WERI-Rb-1 (cell line): ENCODE measurements at regions not wholly inside any gene's neighbourhood (a gene's known extent, or its start where the extent isn't known, plus 50 kb on each side); places are given as distances from the start of the nearest gene placed in this dataset.

Experiments used
- DNase-seq: peaks from one replicate; pipeline ENCODE4 v3.0.0-alpha.2; 2020
- H3K27ac ChIP-seq: fragments of 250-450 bp; sonication (Bioruptor Pico); 2 replicates; pipeline ENCODE4 v1.5.1; 2020; ENCODE audit warnings: mild to moderate bottlenecking, moderate library complexity
- H3K27me3 ChIP-seq: fragments of 250-450 bp; sonication (Bioruptor Pico); 2 replicates; pipeline ENCODE4 v1.5.1; 2021; ENCODE audit warnings: mild to moderate bottlenecking, low read depth, moderate library complexity; ENCODE audit not compliant: insufficient read depth, severe bottlenecking
- H3K36me3 ChIP-seq: fragments of 250-450 bp; sonication (Bioruptor Pico); 2 replicates; pipeline ENCODE4 v1.5.1; 2020; ENCODE audit warnings: mild to moderate bottlenecking, moderate library complexity
- H3K4me3 ChIP-seq: 2 replicates; pipeline ENCODE4 v1.5.1; 2011; ENCODE audit warnings: low read depth, mild to moderate bottlenecking, control low read depth, low read length
- H3K9me3 ChIP-seq: fragments of 250-450 bp; sonication (Bioruptor Pico); 2 replicates; pipeline ENCODE4 v1.5.1; 2021; ENCODE audit warnings: mild to moderate bottlenecking, moderate library complexity; ENCODE audit not compliant: severe bottlenecking
- TF ChIP-seq, protein P1 (sequence below): IDR thresholded peaks from 2 replicates; pipeline ENCODE4 v1.5.1; 2011; ENCODE audit warnings: low read depth, mild to moderate bottlenecking, control low read depth, inconsistent platforms, low read length

GRCh38 chr2:8355102-8355859 lies 326.6 kb upstream of the ID2 start:
- H3K27me3 ChIP-seq, result no peaks in the 10 kb centered on the region
- no peak overlapping the region for H3K4me3 ChIP-seq
- TF ChIP-seq, protein P1, sequence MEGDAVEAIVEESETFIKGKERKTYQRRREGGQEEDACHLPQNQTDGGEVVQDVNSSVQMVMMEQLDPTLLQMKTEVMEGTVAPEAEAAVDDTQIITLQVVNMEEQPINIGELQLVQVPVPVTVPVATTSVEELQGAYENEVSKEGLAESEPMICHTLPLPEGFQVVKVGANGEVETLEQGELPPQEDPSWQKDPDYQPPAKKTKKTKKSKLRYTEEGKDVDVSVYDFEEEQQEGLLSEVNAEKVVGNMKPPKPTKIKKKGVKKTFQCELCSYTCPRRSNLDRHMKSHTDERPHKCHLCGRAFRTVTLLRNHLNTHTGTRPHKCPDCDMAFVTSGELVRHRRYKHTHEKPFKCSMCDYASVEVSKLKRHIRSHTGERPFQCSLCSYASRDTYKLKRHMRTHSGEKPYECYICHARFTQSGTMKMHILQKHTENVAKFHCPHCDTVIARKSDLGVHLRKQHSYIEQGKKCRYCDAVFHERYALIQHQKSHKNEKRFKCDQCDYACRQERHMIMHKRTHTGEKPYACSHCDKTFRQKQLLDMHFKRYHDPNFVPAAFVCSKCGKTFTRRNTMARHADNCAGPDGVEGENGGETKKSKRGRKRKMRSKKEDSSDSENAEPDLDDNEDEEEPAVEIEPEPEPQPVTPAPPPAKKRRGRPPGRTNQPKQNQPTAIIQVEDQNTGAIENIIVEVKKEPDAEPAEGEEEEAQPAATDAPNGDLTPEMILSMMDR, result no peak
- H3K36me3 ChIP-seq, result no peaks in the 10 kb centered on the region
- peaks cover 12% of the 10 kb centered on the region for H3K9me3 ChIP-seq
- no peak overlapping the region for H3K27ac ChIP-seq
- DNase-seq, result peak; percentile 28

DNA sequence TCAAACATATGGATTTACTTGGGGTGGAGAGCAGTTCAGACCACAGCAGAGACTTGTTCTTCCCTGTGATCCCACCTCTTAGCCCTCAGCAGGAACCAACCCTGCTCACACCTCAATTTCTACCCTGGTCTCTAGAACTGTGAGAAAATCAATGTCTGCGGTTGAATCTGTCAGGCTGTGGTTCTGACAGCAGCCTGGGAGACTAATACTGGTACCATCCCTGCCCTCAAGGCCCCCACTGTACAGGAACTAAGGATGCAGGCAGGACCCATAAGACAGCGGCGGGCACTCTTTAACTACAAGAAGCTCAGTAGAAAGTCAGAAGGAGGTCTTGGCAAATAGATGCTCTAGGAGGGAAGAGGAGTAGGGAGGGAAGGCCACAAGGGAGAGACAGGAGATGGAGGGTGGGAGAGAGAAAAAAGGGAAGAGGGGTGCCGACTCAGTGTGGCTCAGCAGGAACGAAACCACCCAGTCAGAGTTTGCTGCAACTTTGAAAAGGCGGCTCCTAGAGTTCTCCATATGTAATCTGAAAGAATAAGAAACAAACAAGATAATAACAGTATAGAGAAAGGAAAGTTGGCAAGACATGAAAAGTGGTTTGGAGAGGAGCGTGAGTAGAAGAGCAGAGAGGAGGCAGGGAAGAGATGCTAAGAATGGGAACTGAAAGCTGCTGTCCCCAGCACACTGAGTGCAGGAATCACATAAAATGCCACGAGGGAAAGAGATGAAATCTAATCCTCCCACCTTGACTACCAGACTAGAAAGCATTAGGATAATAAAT lies 323.9 kb upstream of the ID2 start:
- Histone ChIP-seq H3K4me3 (no peak overlapping the region), H3K27ac (no peak overlapping the region), H3K9me3 (peaks cover 12% of the 10 kb centered on the region), H3K27me3 (no peaks in the 10 kb centered on the region), H3K36me3 (no peaks in the 10 kb centered on the region)
- DNase-seq, result no peak
- TF ChIP-seq, protein P1, result no peak

- Histone ChIP-seq H3K4me3 (no peak overlapping the region), H3K36me3 (no peaks in the 10 kb centered on the region), H3K9me3 (no peaks in the 10 kb centered on the region), H3K27me3 (no peaks in the 10 kb centered on the region), H3K27ac (no peak overlapping the region)
- DNase-seq, result no peak
- TF ChIP-seq, protein P1, result no peak
These were observed 319.9 kb upstream of the ID2 start for GRCh38 chr2:8361930-8362329.

DNA sequence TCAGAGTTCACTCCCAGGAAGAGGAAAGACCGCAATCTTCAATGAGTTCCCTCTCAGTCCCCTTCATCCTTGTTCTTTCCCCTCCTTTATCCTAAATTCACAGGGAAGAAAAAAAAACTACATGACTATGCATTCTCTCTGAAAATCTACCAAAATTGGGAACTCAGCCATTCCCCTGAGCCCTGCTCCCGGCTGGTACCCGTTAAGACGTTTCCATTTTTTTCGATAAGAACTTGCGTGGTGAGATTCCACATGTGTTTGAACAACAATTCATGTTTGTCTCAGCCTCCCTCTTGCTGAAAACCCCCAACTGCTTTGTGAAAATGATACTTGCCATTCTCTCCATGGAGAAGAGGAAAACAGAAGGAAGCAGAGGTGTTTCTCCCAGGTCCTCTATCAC lies 318.7 kb upstream of the ID2 start:
- Histone ChIP-seq H3K4me3 (no peak overlapping the region), H3K9me3 (no peaks in the 10 kb centered on the region), H3K27ac (no peak overlapping the region), H3K36me3 (no peaks in the 10 kb centered on the region), H3K27me3 (no peaks in the 10 kb centered on the region)
- TF ChIP-seq, protein P1, result no peak
- no peak for DNase-seq

DNA sequence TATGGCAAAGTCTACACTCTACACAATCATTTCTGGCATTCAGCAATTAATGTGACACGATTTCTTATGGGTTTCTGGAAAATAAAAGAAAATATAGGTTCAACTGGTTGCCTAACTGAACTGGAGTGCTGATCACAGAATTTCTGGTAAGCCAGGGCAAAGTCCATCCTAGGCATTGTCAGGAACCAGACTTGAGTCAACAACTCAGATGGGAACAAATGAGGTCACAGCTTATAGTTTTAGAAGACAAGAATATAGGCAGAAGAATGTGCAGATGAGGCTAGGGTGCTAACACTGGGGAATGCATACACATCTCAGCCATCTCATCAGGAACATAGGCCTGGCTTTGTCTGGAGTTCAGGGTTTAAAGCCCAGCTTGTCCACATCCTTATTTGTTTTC lies 317.2 kb upstream of the ID2 start:
- Histone ChIP-seq H3K4me3 (no peak overlapping the region), H3K36me3 (no peaks in the 10 kb centered on the region), H3K27me3 (no peaks in the 10 kb centered on the region), H3K9me3 (no peaks in the 10 kb centered on the region), H3K27ac (no peak overlapping the region)
- no peak for DNase-seq
- TF ChIP-seq, protein P1, result no peak
